ENCODE measurements at regions not wholly inside any gene's neighbourhood (a gene's known extent, or its start where the extent isn't known, plus 50 kb on each side); places are given as distances from the start of the nearest gene placed in this dataset.
"Not testable (repeated sequence)": the region's sequence is repeated elsewhere in the genome, so short reads cannot be mapped to it uniquely, and the experiment has no call there.

DNA sequence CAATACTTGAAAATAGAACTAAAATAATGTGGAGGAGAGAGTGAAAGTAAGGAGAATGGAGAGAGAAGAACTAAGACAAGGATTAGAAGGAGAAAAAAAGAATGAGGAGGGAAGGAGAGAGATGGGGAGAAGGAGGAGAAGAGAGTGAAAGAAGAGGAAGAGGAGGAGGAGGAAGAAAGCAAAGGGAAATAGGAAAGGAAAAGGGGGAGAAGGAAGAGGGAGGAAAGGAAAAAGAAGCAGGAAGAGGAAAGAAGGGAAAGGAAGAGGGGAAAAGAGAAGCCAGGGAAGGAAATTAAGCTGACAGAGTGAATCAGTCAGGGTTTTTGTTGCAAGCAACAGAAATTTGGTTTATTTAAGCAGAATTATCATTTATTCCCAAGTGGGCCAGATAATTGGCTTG lies 241.7 kb upstream of the P2RY1 start:
- no peak for DNase-seq (ENCODE audit: insufficient read length, low spot score, missing footprints)
- H3K4me2 ChIP-seq (ENCODE audit: insufficient read depth, low read length): no peak overlapping the region
- no peak overlapping the region for H2AFZ ChIP-seq (ENCODE audit: low read length)
- no peaks in the 10 kb centered on the region for H4K20me1 ChIP-seq (ENCODE audit: insufficient read depth, low read length)
- no peak overlapping the region for H3K4me3 ChIP-seq (ENCODE audit: insufficient read depth, low read length)
- H3K36me3 ChIP-seq (ENCODE audit: insufficient read depth, low read length): no peaks in the 10 kb centered on the region
- TF ChIP-seq, protein P1, sequence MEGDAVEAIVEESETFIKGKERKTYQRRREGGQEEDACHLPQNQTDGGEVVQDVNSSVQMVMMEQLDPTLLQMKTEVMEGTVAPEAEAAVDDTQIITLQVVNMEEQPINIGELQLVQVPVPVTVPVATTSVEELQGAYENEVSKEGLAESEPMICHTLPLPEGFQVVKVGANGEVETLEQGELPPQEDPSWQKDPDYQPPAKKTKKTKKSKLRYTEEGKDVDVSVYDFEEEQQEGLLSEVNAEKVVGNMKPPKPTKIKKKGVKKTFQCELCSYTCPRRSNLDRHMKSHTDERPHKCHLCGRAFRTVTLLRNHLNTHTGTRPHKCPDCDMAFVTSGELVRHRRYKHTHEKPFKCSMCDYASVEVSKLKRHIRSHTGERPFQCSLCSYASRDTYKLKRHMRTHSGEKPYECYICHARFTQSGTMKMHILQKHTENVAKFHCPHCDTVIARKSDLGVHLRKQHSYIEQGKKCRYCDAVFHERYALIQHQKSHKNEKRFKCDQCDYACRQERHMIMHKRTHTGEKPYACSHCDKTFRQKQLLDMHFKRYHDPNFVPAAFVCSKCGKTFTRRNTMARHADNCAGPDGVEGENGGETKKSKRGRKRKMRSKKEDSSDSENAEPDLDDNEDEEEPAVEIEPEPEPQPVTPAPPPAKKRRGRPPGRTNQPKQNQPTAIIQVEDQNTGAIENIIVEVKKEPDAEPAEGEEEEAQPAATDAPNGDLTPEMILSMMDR (IDR thresholded peaks at IDR 0.05; ENCODE audit: extremely low read depth, low read depth, low read length): no peak
- H3K27me3 ChIP-seq (ENCODE audit: insufficient read depth, low read length): no peaks in the 10 kb centered on the region
- H3K9me3 ChIP-seq (ENCODE audit: low read depth, low read length): no peaks in the 10 kb centered on the region
- no peak overlapping the region for H3K27ac ChIP-seq (ENCODE audit: low read depth, low read length)
- no peaks in the 10 kb centered on the region for H3K79me2 ChIP-seq (ENCODE audit: insufficient read depth, low read length)
- peaks cover 8% of the 10 kb centered on the region for H3K4me1 ChIP-seq (ENCODE audit: insufficient read depth, low read length)

DNA sequence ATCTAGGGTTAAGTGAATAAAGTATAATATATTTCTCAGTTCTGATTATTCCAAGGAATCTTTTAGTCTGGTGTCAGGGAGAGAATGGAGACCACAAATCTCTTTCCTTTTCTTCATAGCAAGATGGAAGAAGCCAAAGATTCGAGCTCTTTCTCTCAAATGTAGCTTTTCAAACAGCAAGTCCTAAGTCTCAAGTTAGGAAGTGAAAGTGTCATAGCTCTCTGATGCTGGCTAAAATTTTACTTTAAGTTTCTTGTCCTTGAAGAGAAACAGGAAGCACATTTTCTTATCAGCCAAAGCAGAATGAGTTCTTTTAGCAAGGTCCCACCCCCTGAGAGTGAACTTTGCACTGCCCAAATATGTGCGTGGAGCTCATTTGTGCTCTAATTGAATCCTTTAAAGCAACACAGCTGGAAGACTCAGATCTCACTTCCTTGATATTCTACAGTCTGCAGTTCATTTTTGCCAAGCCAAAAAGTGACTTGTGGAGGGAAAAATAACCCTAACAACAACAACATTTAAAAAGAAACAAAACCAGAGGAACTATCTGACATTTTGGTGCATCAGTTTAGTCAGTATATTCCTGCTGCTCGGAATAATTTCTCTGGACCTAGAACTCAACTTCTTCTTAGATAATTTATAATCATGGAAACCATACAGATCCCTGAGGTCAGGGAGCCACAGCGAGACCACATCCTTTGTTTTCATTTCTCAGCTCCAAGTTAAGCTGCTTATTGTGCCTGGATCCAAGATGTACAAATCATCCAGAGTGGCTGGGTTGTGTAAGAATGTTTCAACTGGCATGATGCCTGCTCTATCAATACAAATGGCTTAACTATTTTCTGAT lies 238.7 kb upstream of the P2RY1 start:
- Histone ChIP-seq H3K4me3 (ENCODE audit: insufficient read depth, low read length) (peak overlapping the region; percentile 43), H3K4me2 (ENCODE audit: insufficient read depth, low read length) (peak overlapping the region; percentile 77), H3K79me2 (ENCODE audit: insufficient read depth, low read length) (no peaks in the 10 kb centered on the region), H3K27ac (ENCODE audit: low read depth, low read length) (peak overlapping the region; percentile 8), H3K27me3 (ENCODE audit: insufficient read depth, low read length) (no peaks in the 10 kb centered on the region), H4K20me1 (ENCODE audit: insufficient read depth, low read length) (no peaks in the 10 kb centered on the region), H2AFZ (ENCODE audit: low read length) (peak overlapping the region; percentile 42), H3K9me3 (ENCODE audit: low read depth, low read length) (no peaks in the 10 kb centered on the region), H3K36me3 (ENCODE audit: insufficient read depth, low read length) (no peaks in the 10 kb centered on the region), H3K4me1 (ENCODE audit: insufficient read depth, low read length) (peaks cover 8% of the 10 kb centered on the region)
- DNase-seq (ENCODE audit: insufficient read length, low spot score, missing footprints): peak; percentile 83
- TF ChIP-seq, protein P1 (IDR thresholded peaks at IDR 0.05; ENCODE audit: extremely low read depth, low read depth, low read length): no peak

- H3K4me2 ChIP-seq (ENCODE audit: insufficient read depth, low read length): peak overlapping the region; percentile 77
- H2AFZ ChIP-seq (ENCODE audit: low read length); H3K27me3 ChIP-seq (ENCODE audit: insufficient read depth, low read length); H3K36me3 ChIP-seq (ENCODE audit: insufficient read depth, low read length); H3K4me3 ChIP-seq (ENCODE audit: insufficient read depth, low read length); H3K9me3 ChIP-seq (ENCODE audit: low read depth, low read length); DNase-seq (ENCODE audit: insufficient read length, low spot score, missing footprints); H4K20me1 ChIP-seq (ENCODE audit: insufficient read depth, low read length); H3K79me2 ChIP-seq (ENCODE audit: insufficient read depth, low read length); H3K4me1 ChIP-seq (ENCODE audit: insufficient read depth, low read length); H3K27ac ChIP-seq (ENCODE audit: low read depth, low read length): not testable (repeated sequence)
These were observed 238.1 kb upstream of the P2RY1 start for GRCh38 chr3:152596832-152597231.

DNA sequence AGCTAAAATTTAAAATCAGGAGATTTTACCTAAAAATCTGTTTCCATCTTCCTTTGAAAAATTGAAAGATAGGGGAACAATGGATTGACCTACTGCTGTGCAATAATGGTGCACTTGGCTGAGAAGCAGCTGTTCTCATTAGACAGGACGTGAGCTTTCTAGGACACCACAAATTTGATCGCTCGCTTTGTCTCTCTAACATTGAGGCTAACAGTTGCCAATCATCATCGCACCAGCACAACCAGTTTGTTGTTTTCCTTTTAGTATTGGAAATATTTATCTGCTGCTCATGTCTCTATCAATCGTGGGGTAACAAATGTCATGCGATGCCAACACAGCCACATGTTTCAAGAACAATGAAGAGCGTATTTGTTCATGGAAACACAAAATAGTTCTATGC lies 228.8 kb upstream of the P2RY1 start:
- peaks cover 5% of the 10 kb centered on the region for H3K27me3 ChIP-seq (ENCODE audit: insufficient read depth, low read length)
- H3K4me1 ChIP-seq (ENCODE audit: insufficient read depth, low read length): no peaks in the 10 kb centered on the region
- no peak overlapping the region for H2AFZ ChIP-seq (ENCODE audit: low read length)
- no peaks in the 10 kb centered on the region for H3K9me3 ChIP-seq (ENCODE audit: low read depth, low read length)
- no peaks in the 10 kb centered on the region for H4K20me1 ChIP-seq (ENCODE audit: insufficient read depth, low read length)
- no peak overlapping the region for H3K4me3 ChIP-seq (ENCODE audit: insufficient read depth, low read length)
- H3K79me2 ChIP-seq (ENCODE audit: insufficient read depth, low read length): no peaks in the 10 kb centered on the region
- no peak overlapping the region for H3K4me2 ChIP-seq (ENCODE audit: insufficient read depth, low read length)
- no peak for DNase-seq (ENCODE audit: insufficient read length, low spot score, missing footprints)
- TF ChIP-seq, protein P1 (IDR thresholded peaks at IDR 0.05; ENCODE audit: extremely low read depth, low read depth, low read length): no peak
- H3K27ac ChIP-seq (ENCODE audit: low read depth, low read length): no peak overlapping the region
- no peaks in the 10 kb centered on the region for H3K36me3 ChIP-seq (ENCODE audit: insufficient read depth, low read length)

All from osteoblast (primary cell).